Liver (tissue), 8 donors: ENCODE measurements at regions not wholly inside any gene's neighbourhood (a gene's known extent, or its start where the extent isn't known, plus 50 kb on each side); places are given as distances from the start of the nearest gene placed in this dataset.

ENCODE experiments used
- DNase-seq: peaks from one replicate; pipeline ENCODE4 v3.0.0-alpha.2; 2017; ENCODE audit warnings: low spot score
- H3K27ac ChIP-seq, 2 donors: one replicate each; pipeline ENCODE4 v1.7.0; 2013; ENCODE audit warnings: inconsistent platforms in 2 of 2, low read length in 2 of 2, control low read depth in 1 of 2, low read depth in 1 of 2, mild to moderate bottlenecking in 1 of 2
- H3K27me3 ChIP-seq, 4 donors: one replicate each; pipeline versions ENCODE4 v1.6.1 to v1.7.0; 2013; ENCODE audit warnings: low read length in 3 of 4, inconsistent platforms in 1 of 4, mild to moderate bottlenecking in 1 of 4, moderate library complexity in 1 of 4; ENCODE audit not compliant: control insufficient read depth in 4 of 4, insufficient read depth in 4 of 4
- H3K36me3 ChIP-seq, 4 donors: one replicate each; pipeline versions ENCODE4 v1.6.1 to v1.7.0; 2013; ENCODE audit warnings: low read length in 3 of 4, mild to moderate bottlenecking in 3 of 4, low read depth in 1 of 4, moderate library complexity in 1 of 4; ENCODE audit not compliant: control insufficient read depth in 4 of 4, insufficient read depth in 3 of 4
- H3K4me1 ChIP-seq, 4 donors: one replicate each; pipeline versions ENCODE4 v1.6.1 to v1.7.0; 2013; ENCODE audit warnings: low read length in 3 of 4, mild to moderate bottlenecking in 3 of 4, moderate library complexity in 1 of 4; ENCODE audit not compliant: control insufficient read depth in 4 of 4, insufficient read depth in 4 of 4
- H3K4me3 ChIP-seq, 3 donors: one replicate each; pipeline versions ENCODE4 v1.6.1 to v1.7.0; 2013; ENCODE audit warnings: low read length in 3 of 3, control low read depth in 1 of 3, low read depth in 1 of 3, mild to moderate bottlenecking in 1 of 3
- H3K9ac ChIP-seq, 2 donors: one replicate each; pipeline ENCODE4 v1.7.0; 2013; ENCODE audit warnings: low read length in 2 of 2, mild to moderate bottlenecking in 2 of 2, moderate library complexity in 2 of 2, control low read depth in 1 of 2, low read depth in 1 of 2
- H3K9me3 ChIP-seq, 4 donors: one replicate each; pipeline versions ENCODE4 v1.6.1 to v1.7.0; 2013; ENCODE audit warnings: low read length in 3 of 4; ENCODE audit not compliant: control insufficient read depth in 4 of 4
- CTCF ChIP-seq: fragments of 150-350 bp; IDR thresholded peaks from 2 replicates; pipeline ENCODE4 v1.5.1; 2017; ENCODE audit warnings: improper control_type of control experiment, low read depth, low read length; ENCODE audit not compliant: missing input control
- HNF4G ChIP-seq: IDR thresholded peaks from 2 replicates; pipeline ENCODE4 v1.6.1; 2016; ENCODE audit warnings: antibody characterized with exemption
- JUND ChIP-seq, 2 donors: IDR thresholded peaks; 2 replicates each; pipeline ENCODE4 v1.6.1; 2016; ENCODE audit warnings: antibody characterized with exemption in 2 of 2
- REST ChIP-seq: IDR thresholded peaks from 2 replicates; pipeline ENCODE4 v1.6.1; 2016; ENCODE audit warnings: antibody characterized with exemption, mild to moderate bottlenecking
- SP1 ChIP-seq: IDR thresholded peaks from 2 replicates; pipeline ENCODE4 v1.6.1; 2018; ENCODE audit warnings: antibody characterized with exemption, mild to moderate bottlenecking
- TAF1 ChIP-seq: conservative IDR thresholded peaks from 2 replicates; pipeline ENCODE4 v1.6.1; 2016; ENCODE audit warnings: antibody characterized with exemption, mild to moderate bottlenecking
- ZBTB33 ChIP-seq: IDR thresholded peaks from 2 replicates; pipeline ENCODE4 v1.6.1; 2016; ENCODE audit warnings: antibody characterized with exemption
- WGBS: extraction: QIAGEN DNeasy Blood & Tissue Kit; methylation state at CpG from one replicate; pipeline ENCODE4 v1.1.7; 2013; 5-methylcytosine and 5-hydroxymethylcytosine counted together
- donor health status: healthy.
- donor health status: healthy.
- donor health status: healthy.
- donor health status: healthy.
- donor health status: healthy.

- H3K9ac ChIP-seq: no peak overlapping the region
- H3K27me3 ChIP-seq: no peaks in the 10 kb centered on the region
- H3K27ac ChIP-seq: no peak overlapping the region
- TF ChIP-seq CTCF: no peak
- no peak for TF ChIP-seq TAF1
- no peak for TF ChIP-seq SP1
- TF ChIP-seq JUND (IDR thresholded peaks at IDR 0.05): no peak
- H3K4me3 ChIP-seq: no peak overlapping the region
- H3K36me3 ChIP-seq: no peaks in the 10 kb centered on the region
- no peaks in the 10 kb centered on the region for H3K9me3 ChIP-seq
- no peak for DNase-seq
- WGBS: 56% methylated on average over 8 of the region's 8 CpGs
- H3K4me1 ChIP-seq: no peaks in the 10 kb centered on the region
These were observed 114.1 kb downstream of the FAR1 start for GRCh38 chr11:13782390-13783075.

GRCh38 chr11:13784441-13784840, 116.0 kb downstream of the FAR1 start:
- Histone ChIP-seq H3K9me3 (no peaks in the 10 kb centered on the region), H3K36me3 (no peaks in the 10 kb centered on the region), H3K4me1 (no peaks in the 10 kb centered on the region), H3K27ac (no peak overlapping the region), H3K4me3 (no peak overlapping the region), H3K9ac (no peak overlapping the region), H3K27me3 (no peaks in the 10 kb centered on the region)
- no peak for TF ChIP-seq ZBTB33
- no peak for TF ChIP-seq CTCF
- TF ChIP-seq REST: no peak
- no peak for TF ChIP-seq TAF1
- no peak for TF ChIP-seq HNF4G
- WGBS: 82% methylated on average over 3 of the region's 3 CpGs
- DNase-seq: no peak
